ENCODE measurements at regions not wholly inside any gene's neighbourhood (a gene's known extent, or its start where the extent isn't known, plus 50 kb on each side); places are given as distances from the start of the nearest gene placed in this dataset.

GRCh38 chr7:106806556-106806955 lies 58.5 kb upstream of the PIK3CG start:
- DNase-seq (ENCODE audit: low read depth), result no peak
- no peak overlapping the region for H3K4me3 ChIP-seq (replicated peaks; ENCODE audit: low read depth, low read length)
- TF ChIP-seq CTCF (IDR thresholded peaks at IDR 0.05; ENCODE audit: low read length, missing control alignments), result no peak

GRCh38 chr7:106807474-106807873 lies 57.6 kb upstream of the PIK3CG start:
- no peak overlapping the region for H3K4me3 ChIP-seq (replicated peaks; ENCODE audit: low read depth, low read length)
- no peak for TF ChIP-seq CTCF (IDR thresholded peaks at IDR 0.05; ENCODE audit: low read length, missing control alignments)
- DNase-seq (ENCODE audit: low read depth), result no peak

- no peak for DNase-seq (ENCODE audit: low read depth)
- TF ChIP-seq CTCF (IDR thresholded peaks at IDR 0.05; ENCODE audit: low read length, missing control alignments), result no peak
- H3K4me3 ChIP-seq (replicated peaks; ENCODE audit: low read depth, low read length), result no peak overlapping the region
These were observed 56.0 kb upstream of the PIK3CG start for GRCh38 chr7:106808967-106809635.

GRCh38 chr7:106811472-106811871 lies 53.6 kb upstream of the PIK3CG start:
- no peak overlapping the region for H3K4me3 ChIP-seq (replicated peaks; ENCODE audit: low read depth, low read length)
- DNase-seq (ENCODE audit: low read depth), result no peak
- no peak for TF ChIP-seq CTCF (IDR thresholded peaks at IDR 0.05; ENCODE audit: low read length, missing control alignments)

GRCh38 chr7:106812027-106812643 lies 52.9 kb upstream of the PIK3CG start:
- DNase-seq (ENCODE audit: low read depth), result no peak
- no peak for TF ChIP-seq CTCF (IDR thresholded peaks at IDR 0.05; ENCODE audit: low read length, missing control alignments)
- H3K4me3 ChIP-seq (replicated peaks; ENCODE audit: low read depth, low read length), result no peak overlapping the region

GRCh38 chr7:106813705-106814305 lies 51.3 kb upstream of the PIK3CG start:
- H3K4me3 ChIP-seq (replicated peaks; ENCODE audit: low read depth, low read length), result no peak overlapping the region
- no peak for TF ChIP-seq CTCF (IDR thresholded peaks at IDR 0.05; ENCODE audit: low read length, missing control alignments)
- no peak for DNase-seq (ENCODE audit: low read depth)
